ENCODE measurements at regions not wholly inside any gene's neighbourhood (a gene's known extent, or its start where the extent isn't known, plus 50 kb on each side); places are given as distances from the start of the nearest gene placed in this dataset.
"Not testable (repeated sequence)": the region's sequence is repeated elsewhere in the genome, so short reads cannot be mapped to it uniquely, and the experiment has no call there.

DNA sequence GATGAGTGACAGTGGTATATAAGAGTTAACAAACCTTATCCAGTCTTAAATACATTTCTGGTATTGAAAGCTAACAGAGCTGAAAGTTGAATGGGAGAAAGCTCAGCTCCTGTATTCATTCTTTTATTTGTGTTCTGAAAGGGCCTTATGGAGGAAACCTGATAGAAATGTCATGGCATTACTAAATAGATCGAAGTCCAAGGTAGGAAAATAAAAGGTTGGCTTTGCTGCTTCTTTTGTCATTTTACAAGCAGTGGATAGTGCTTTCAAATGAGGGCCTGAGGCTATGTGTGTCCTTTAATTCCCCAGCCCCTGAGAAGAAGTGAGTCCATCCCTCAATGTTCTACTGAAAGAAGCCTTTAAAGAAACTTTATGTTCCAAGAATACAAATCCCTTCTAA is 974.3 kb upstream of the INTU start:
- H3K9ac ChIP-seq, result no peak overlapping the region
- no peaks in the 10 kb centered on the region for H3K9me3 ChIP-seq
- no peaks in the 10 kb centered on the region for H3K27me3 ChIP-seq
- H4K20me1 ChIP-seq, result no peaks in the 10 kb centered on the region
- no peaks in the 10 kb centered on the region for H3K4me1 ChIP-seq
- no peak overlapping the region for H3K27ac ChIP-seq
- H3K36me3 ChIP-seq, result no peaks in the 10 kb centered on the region
- TF ChIP-seq Cebpa-rat (IDR thresholded peaks at IDR 0.05), result no peak
- H3K4me3 ChIP-seq, result no peak overlapping the region
- no peak overlapping the region for H3K4me2 ChIP-seq

DNA sequence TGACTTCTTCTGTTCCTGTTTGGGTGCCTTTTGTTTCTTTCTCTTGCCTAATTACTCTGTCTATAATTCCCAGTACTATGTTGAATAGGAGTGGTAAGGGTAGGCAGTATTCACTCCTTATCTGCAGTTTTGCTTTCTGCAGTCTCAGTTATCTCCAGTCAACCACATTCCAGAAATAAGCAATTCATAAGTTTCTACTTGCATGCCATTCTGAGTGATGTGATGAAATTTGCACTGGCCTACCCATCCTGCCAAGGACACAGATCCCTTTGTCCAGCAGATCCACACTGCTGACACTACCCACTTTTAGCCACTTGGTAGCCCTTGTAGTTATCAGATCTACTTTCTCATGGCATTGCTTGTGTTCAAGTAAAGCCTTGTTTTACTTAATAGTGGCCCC is 971.6 kb upstream of the INTU start:
- no peak overlapping the region for H3K27ac ChIP-seq
- H3K36me3 ChIP-seq, result no peaks in the 10 kb centered on the region
- H3K9me3 ChIP-seq, result no peaks in the 10 kb centered on the region
- no peak overlapping the region for H3K4me2 ChIP-seq
- no peak overlapping the region for H3K9ac ChIP-seq
- H3K27me3 ChIP-seq, result no peaks in the 10 kb centered on the region
- no peaks in the 10 kb centered on the region for H4K20me1 ChIP-seq
- no peak for TF ChIP-seq Cebpa-rat (IDR thresholded peaks at IDR 0.05)
- no peak overlapping the region for H3K4me3 ChIP-seq
- no peaks in the 10 kb centered on the region for H3K4me1 ChIP-seq

DNA sequence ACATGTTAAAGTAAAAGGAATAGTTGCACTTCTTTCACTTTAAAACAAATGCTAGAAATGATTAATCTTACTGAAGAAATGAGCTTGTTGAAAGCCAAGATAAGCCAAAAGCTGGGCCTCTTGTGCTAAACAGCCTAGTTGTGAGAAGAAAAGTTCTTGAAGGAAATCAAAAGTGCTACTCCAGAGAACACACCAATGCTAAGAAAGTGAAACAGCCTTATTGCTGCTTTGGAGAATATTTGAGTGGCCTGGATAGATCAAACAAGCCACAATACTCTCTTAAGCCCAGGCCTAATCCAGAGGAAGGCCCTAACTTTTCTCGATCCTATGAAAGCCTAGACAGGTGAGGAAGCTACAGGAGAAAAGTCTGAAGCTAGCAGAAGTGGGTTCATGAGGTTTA is 967.9 kb upstream of the INTU start:
- Histone ChIP-seq H3K9me3 (no peaks in the 10 kb centered on the region), H3K27me3 (no peaks in the 10 kb centered on the region), H3K4me3 (no peak overlapping the region), H3K9ac (no peak overlapping the region), H3K36me3 (no peaks in the 10 kb centered on the region), H4K20me1 (no peaks in the 10 kb centered on the region), H3K4me1 (no peaks in the 10 kb centered on the region), H3K27ac (no peak overlapping the region), H3K4me2 (no peak overlapping the region)
- TF ChIP-seq Cebpa-rat (IDR thresholded peaks at IDR 0.05), result no peak

DNA sequence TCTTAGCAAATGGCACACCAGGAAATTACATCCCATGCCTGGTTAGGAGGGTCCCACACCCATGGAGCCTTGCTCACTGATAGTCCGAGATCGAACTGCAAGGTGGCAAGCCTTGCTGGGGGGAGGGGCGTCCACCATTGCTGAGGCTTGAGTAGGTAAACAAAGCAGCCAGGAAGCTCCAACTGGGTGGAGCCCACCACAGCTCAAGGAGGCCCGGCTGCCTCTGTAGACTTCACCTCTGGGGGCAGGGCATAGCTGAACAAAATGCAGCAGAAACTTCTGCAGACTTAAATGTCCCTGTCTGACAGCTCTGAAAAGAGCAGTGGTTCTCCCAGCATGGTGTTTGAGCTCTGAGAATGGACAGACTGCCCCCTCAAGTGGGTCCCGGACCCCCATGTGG is 962.7 kb upstream of the INTU start:
- H3K27ac ChIP-seq, H3K27me3 ChIP-seq, H3K4me2 ChIP-seq, H3K9ac ChIP-seq, H4K20me1 ChIP-seq, H3K4me1 ChIP-seq, H3K4me3 ChIP-seq, H3K36me3 ChIP-seq, H3K9me3 ChIP-seq: not testable (repeated sequence)

DNA sequence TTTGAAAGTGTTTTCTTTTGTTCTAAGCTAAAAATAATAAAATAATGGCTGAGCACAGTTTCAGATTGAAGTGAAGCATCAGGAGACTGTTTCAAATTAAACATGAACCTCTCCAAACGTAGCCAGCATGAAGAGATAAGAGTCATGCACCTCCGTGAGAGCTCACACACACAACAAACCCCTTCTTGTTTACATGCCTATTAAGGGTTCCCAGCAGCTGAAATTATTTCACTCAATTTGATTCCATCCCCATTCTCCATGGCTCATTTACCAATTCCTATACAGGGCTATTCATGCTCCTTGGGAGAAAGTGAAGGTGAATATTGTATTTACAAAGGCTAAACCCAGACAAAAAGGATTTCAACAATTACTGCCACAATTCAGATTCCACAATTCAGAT is 954.1 kb upstream of the INTU start:
- Histone ChIP-seq H4K20me1 (no peaks in the 10 kb centered on the region), H3K36me3 (no peaks in the 10 kb centered on the region), H3K4me1 (no peaks in the 10 kb centered on the region), H3K27me3 (no peaks in the 10 kb centered on the region), H3K9me3 (no peaks in the 10 kb centered on the region), H3K27ac (no peak overlapping the region), H3K4me3 (no peak overlapping the region), H3K4me2 (no peak overlapping the region), H3K9ac (no peak overlapping the region)
- TF ChIP-seq Cebpa-rat (IDR thresholded peaks at IDR 0.05), result no peak

DNA sequence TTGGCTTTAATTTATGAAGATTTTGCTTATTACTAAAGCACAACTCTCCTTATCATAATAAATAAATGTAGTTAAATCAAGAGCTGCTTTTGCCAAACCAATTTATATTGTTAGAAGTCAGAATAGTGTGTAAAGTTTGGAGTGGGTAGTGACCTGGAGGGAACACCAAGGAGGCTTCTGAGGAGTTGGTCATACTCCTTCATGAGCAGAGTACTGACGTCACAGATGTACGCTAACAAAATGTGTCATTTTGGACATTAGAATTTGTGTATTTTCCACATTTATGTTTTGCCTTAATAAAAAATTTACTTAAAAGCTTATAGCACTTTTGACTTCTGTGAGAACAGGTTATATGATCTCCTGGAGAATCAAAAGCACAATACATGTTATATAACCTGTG is 953.5 kb upstream of the INTU start:
- no peaks in the 10 kb centered on the region for H3K4me1 ChIP-seq
- no peak overlapping the region for H3K9ac ChIP-seq
- H3K9me3 ChIP-seq, result no peaks in the 10 kb centered on the region
- H3K4me3 ChIP-seq, result no peak overlapping the region
- no peak overlapping the region for H3K4me2 ChIP-seq
- no peaks in the 10 kb centered on the region for H3K27me3 ChIP-seq
- H3K27ac ChIP-seq, result no peak overlapping the region
- no peaks in the 10 kb centered on the region for H4K20me1 ChIP-seq
- TF ChIP-seq Cebpa-rat (IDR thresholded peaks at IDR 0.05), result no peak
- no peaks in the 10 kb centered on the region for H3K36me3 ChIP-seq

DNA sequence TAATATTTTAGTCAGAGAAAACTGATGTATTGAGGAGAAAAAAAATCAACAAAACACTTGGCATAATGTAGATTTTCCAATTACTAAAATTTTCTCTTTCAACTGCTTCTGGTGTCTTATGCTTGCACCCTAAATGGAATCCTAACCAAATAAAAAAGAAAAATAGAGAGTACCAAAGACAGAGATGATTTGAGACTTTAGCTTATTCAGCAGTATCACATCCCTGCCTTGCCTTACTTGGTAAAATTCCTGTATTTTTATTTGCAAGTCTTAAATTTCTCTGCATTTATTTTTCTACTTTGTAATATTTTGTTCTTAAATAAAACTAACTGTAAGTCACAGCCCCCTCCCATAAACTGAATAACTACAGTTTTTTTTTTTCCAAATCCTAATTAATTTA is 950.5 kb upstream of the INTU start:
- H3K36me3 ChIP-seq, result no peaks in the 10 kb centered on the region
- H4K20me1 ChIP-seq, result no peaks in the 10 kb centered on the region
- no peak overlapping the region for H3K9ac ChIP-seq
- H3K27ac ChIP-seq, result no peak overlapping the region
- TF ChIP-seq Cebpa-rat (IDR thresholded peaks at IDR 0.05), result no peak
- no peak overlapping the region for H3K4me3 ChIP-seq
- H3K4me1 ChIP-seq, result no peaks in the 10 kb centered on the region
- H3K9me3 ChIP-seq, result no peaks in the 10 kb centered on the region
- no peak overlapping the region for H3K4me2 ChIP-seq
- H3K27me3 ChIP-seq, result no peaks in the 10 kb centered on the region

DNA sequence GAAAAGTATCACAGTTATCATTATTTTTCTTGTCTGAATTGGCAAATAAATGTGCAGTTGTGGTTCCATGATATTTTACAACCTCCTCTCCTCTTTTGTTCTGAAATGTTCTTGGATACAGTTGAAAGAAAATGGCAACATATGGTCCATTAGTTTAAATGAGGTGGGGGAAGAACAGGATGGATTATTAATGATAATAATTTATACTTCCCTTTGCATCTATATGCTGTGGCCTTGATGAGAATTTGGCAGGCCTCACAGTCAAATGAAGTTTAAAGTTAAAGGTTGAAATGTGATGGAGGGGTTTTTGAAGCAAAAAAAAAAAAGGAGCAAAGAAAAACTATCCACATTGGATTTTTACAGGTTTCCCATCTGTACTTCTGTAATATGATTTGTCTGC is 946.3 kb upstream of the INTU start:
- H3K9ac ChIP-seq, result no peak overlapping the region
- H3K27ac ChIP-seq, result no peak overlapping the region
- H3K4me2 ChIP-seq, result no peak overlapping the region
- H3K36me3 ChIP-seq, result no peaks in the 10 kb centered on the region
- no peaks in the 10 kb centered on the region for H4K20me1 ChIP-seq
- no peak for TF ChIP-seq Cebpa-rat (IDR thresholded peaks at IDR 0.05)
- H3K27me3 ChIP-seq, result no peaks in the 10 kb centered on the region
- H3K4me1 ChIP-seq, result no peaks in the 10 kb centered on the region
- no peak overlapping the region for H3K4me3 ChIP-seq
- no peaks in the 10 kb centered on the region for H3K9me3 ChIP-seq

DNA sequence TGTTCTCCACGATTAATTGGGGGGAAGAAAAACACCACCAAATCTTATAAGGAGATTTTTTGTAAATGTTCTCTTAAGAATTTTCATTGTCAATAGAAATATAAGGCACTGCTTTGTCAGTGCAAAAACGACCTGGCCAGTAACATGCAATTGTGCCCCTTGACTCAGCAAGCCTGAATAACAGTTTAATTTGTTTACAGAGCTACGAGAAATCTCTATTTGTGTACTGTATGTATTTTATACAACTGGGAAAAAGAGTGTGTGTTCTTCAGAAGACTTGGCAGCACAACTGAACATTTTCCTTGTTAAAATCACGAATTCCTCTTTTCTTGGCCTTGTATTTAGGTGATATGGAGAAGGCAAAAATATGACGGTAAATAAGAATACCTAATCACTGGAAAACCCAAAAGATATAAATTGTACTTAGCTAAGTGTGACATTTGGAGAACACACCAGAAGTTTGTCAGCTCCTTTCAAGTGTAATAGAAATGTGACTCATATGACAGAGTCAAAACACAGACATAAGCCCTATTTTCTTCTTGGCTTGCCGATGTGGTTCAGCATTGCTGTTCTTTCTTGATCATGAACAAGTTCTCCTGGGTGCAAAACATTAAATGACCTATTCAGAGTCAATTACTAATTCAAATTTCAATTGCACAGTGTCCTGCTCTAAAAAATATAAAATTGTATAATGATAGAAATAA is 945.0 kb upstream of the INTU start:
- H3K4me2 ChIP-seq, result no peak overlapping the region
- TF ChIP-seq Cebpa-rat (IDR thresholded peaks at IDR 0.05), result no peak
- no peak overlapping the region for H3K4me3 ChIP-seq
- H3K27me3 ChIP-seq, result no peaks in the 10 kb centered on the region
- H3K9ac ChIP-seq, result no peak overlapping the region
- H3K27ac ChIP-seq, result no peak overlapping the region
- no peaks in the 10 kb centered on the region for H3K9me3 ChIP-seq
- H3K4me1 ChIP-seq, result no peaks in the 10 kb centered on the region
- no peaks in the 10 kb centered on the region for H4K20me1 ChIP-seq
- H3K36me3 ChIP-seq, result no peaks in the 10 kb centered on the region

DNA sequence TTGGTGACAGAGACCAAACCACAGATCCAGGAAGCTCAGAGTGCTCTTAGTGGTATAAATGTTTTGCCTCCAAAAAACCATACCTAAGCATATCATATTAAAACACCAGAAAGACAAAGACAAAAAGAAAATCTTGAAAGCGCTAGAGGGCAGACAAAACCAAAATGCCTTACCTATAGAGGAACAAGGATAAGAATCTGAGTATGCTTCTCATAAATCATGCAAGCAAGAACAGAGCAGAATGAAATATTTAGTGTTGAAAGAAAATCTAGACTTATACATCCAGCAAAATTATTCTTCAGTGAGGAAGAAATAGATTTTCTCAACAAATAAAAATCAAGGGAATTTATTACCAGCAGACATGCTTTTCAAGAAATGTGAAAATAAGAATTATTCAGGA is 941.0 kb upstream of the INTU start:
- Histone ChIP-seq H3K4me2 (no peak overlapping the region), H3K4me1 (no peaks in the 10 kb centered on the region), H4K20me1 (no peaks in the 10 kb centered on the region), H3K4me3 (no peak overlapping the region), H3K9me3 (no peaks in the 10 kb centered on the region), H3K27me3 (no peaks in the 10 kb centered on the region), H3K36me3 (no peaks in the 10 kb centered on the region), H3K9ac (no peak overlapping the region), H3K27ac (no peak overlapping the region)
- no peak for TF ChIP-seq Cebpa-rat (IDR thresholded peaks at IDR 0.05)

DNA sequence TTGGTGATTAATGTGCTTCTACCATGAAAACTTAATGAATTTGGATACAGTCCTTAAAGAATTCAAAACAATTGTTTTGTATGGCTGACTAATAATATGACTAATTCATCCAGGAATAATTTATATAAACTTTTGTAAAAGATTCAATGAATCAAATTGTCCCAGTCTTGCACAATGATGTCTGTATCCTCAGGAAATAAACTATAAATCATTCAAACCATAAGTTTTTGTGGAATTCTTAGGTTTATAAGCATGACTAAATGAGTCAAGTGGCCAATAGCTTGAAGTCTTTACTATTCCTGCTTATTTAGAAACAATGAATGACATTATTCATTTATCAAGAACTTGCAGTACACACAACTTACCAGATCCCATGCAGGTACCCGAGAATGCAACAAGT is 935.0 kb upstream of the INTU start:
- Histone ChIP-seq H3K9ac (no peak overlapping the region), H3K27ac (no peak overlapping the region), H3K9me3 (no peaks in the 10 kb centered on the region), H3K27me3 (no peaks in the 10 kb centered on the region), H3K36me3 (no peaks in the 10 kb centered on the region), H4K20me1 (no peaks in the 10 kb centered on the region), H3K4me2 (no peak overlapping the region), H3K4me1 (no peaks in the 10 kb centered on the region), H3K4me3 (no peak overlapping the region)
- TF ChIP-seq Cebpa-rat (IDR thresholded peaks at IDR 0.05), result no peak

All from BLaER1 (cell line).